ENCODE measurements at regions not wholly inside any gene's neighbourhood (a gene's known extent, or its start where the extent isn't known, plus 50 kb on each side); places are given as distances from the start of the nearest gene placed in this dataset.

- no peak overlapping the region for H3K4me3 ChIP-seq (ENCODE audit: low read length)
- no peak for TF ChIP-seq ZNF274 (IDR thresholded peaks at IDR 0.05; ENCODE audit: low read depth, low read length)
These were observed 974.8 kb downstream of the ADGRL2 start for GRCh38 chr1:82775406-82776000.

- TF ChIP-seq ZNF274 (IDR thresholded peaks at IDR 0.05; ENCODE audit: low read depth, low read length) = no peak
- no peak overlapping the region for H3K4me3 ChIP-seq (ENCODE audit: low read length)
These were observed 962.2 kb downstream of the ADGRL2 start for GRCh38 chr1:82762829-82763532.

- no peak for TF ChIP-seq ZNF274 (IDR thresholded peaks at IDR 0.05; ENCODE audit: low read depth, low read length)
- H3K4me3 ChIP-seq (ENCODE audit: low read length) = no peak overlapping the region
These were observed 958.3 kb downstream of the ADGRL2 start for GRCh38 chr1:82759035-82759434.

GRCh38 chr1:82755671-82756070 is 954.9 kb downstream of the ADGRL2 start:
- no peak overlapping the region for H3K4me3 ChIP-seq (ENCODE audit: low read length)
- no peak for TF ChIP-seq ZNF274 (IDR thresholded peaks at IDR 0.05; ENCODE audit: low read depth, low read length)

GRCh38 chr1:82755191-82755590 is 954.5 kb downstream of the ADGRL2 start:
- no peak for TF ChIP-seq ZNF274 (IDR thresholded peaks at IDR 0.05; ENCODE audit: low read depth, low read length)
- H3K4me3 ChIP-seq (ENCODE audit: low read length) = no peak overlapping the region

GRCh38 chr1:82752046-82752445 is 951.3 kb downstream of the ADGRL2 start:
- TF ChIP-seq ZNF274 (IDR thresholded peaks at IDR 0.05; ENCODE audit: low read depth, low read length) = no peak
- H3K4me3 ChIP-seq (ENCODE audit: low read length) = no peak overlapping the region

- H3K4me3 ChIP-seq (ENCODE audit: low read length) = no peak overlapping the region
- TF ChIP-seq ZNF274 (IDR thresholded peaks at IDR 0.05; ENCODE audit: low read depth, low read length) = no peak
These were observed 932.9 kb downstream of the ADGRL2 start for GRCh38 chr1:82733645-82734044.

- H3K4me3 ChIP-seq (ENCODE audit: low read length) = no peak overlapping the region
- no peak for TF ChIP-seq ZNF274 (IDR thresholded peaks at IDR 0.05; ENCODE audit: low read depth, low read length)
These were observed 930.5 kb downstream of the ADGRL2 start for GRCh38 chr1:82731216-82731615.

- TF ChIP-seq ZNF274 (IDR thresholded peaks at IDR 0.05; ENCODE audit: low read depth, low read length) = no peak
- H3K4me3 ChIP-seq (ENCODE audit: low read length) = no peak overlapping the region
These were observed 927.5 kb downstream of the ADGRL2 start for GRCh38 chr1:82728206-82728605.

GRCh38 chr1:82724246-82724645 is 923.5 kb downstream of the ADGRL2 start:
- no peak for TF ChIP-seq ZNF274 (IDR thresholded peaks at IDR 0.05; ENCODE audit: low read depth, low read length)
- H3K4me3 ChIP-seq (ENCODE audit: low read length) = no peak overlapping the region

GRCh38 chr1:82722608-82723007 is 921.9 kb downstream of the ADGRL2 start:
- no peak overlapping the region for H3K4me3 ChIP-seq (ENCODE audit: low read length)
- no peak for TF ChIP-seq ZNF274 (IDR thresholded peaks at IDR 0.05; ENCODE audit: low read depth, low read length)

- H3K4me3 ChIP-seq (ENCODE audit: low read length) = no peak overlapping the region
- TF ChIP-seq ZNF274 (IDR thresholded peaks at IDR 0.05; ENCODE audit: low read depth, low read length) = no peak
These were observed 921.0 kb downstream of the ADGRL2 start for GRCh38 chr1:82721702-82722101.

- no peak for TF ChIP-seq ZNF274 (IDR thresholded peaks at IDR 0.05; ENCODE audit: low read depth, low read length)
These were observed 918.1 kb downstream of the ADGRL2 start for GRCh38 chr1:82718719-82719419.

GRCh38 chr1:82710091-82710490 is 909.4 kb downstream of the ADGRL2 start:
- no peak overlapping the region for H3K4me3 ChIP-seq (ENCODE audit: low read length)
- no peak for TF ChIP-seq ZNF274 (IDR thresholded peaks at IDR 0.05; ENCODE audit: low read depth, low read length)

More at GRCh38 chr1:82718719-82719419, 918.1 kb downstream of the ADGRL2 start:
- no peak overlapping the region for H3K4me3 ChIP-seq (ENCODE audit: low read length)

- no peak overlapping the region for H3K4me3 ChIP-seq (ENCODE audit: low read length)
- no peak for TF ChIP-seq ZNF274 (IDR thresholded peaks at IDR 0.05; ENCODE audit: low read depth, low read length)
These were observed 906.9 kb downstream of the ADGRL2 start for GRCh38 chr1:82707681-82708080.

All from GM08714 (cell line).